ENCODE measurements at regions not wholly inside any gene's neighbourhood (a gene's known extent, or its start where the extent isn't known, plus 50 kb on each side); places are given as distances from the start of the nearest gene placed in this dataset.

GRCh38 chr9:88716596-88717290, 181.8 kb downstream of the NXNL2 start:
- Mint-ChIP-seq H3K27ac (no peak overlapping the region), H3K36me3 (no peaks in the 10 kb centered on the region), H3K9me3 (peaks cover 11% of the 10 kb centered on the region), H3K27me3 (ENCODE audit: low read depth) (no peaks in the 10 kb centered on the region), H3K4me1 (no peaks in the 10 kb centered on the region; the same call in 1 of the 2 replicates), H3K4me3 (no peak overlapping the region)
- TF ChIP-seq, protein P1, sequence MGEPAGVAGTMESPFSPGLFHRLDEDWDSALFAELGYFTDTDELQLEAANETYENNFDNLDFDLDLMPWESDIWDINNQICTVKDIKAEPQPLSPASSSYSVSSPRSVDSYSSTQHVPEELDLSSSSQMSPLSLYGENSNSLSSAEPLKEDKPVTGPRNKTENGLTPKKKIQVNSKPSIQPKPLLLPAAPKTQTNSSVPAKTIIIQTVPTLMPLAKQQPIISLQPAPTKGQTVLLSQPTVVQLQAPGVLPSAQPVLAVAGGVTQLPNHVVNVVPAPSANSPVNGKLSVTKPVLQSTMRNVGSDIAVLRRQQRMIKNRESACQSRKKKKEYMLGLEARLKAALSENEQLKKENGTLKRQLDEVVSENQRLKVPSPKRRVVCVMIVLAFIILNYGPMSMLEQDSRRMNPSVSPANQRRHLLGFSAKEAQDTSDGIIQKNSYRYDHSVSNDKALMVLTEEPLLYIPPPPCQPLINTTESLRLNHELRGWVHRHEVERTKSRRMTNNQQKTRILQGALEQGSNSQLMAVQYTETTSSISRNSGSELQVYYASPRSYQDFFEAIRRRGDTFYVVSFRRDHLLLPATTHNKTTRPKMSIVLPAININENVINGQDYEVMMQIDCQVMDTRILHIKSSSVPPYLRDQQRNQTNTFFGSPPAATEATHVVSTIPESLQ (CRISPR knock-in tag; IDR thresholded peaks at IDR 0.05) = no peak
- no peak for TF ChIP-seq E2F5 (CRISPR knock-in tag; IDR thresholded peaks at IDR 0.05)
- no peak for TF ChIP-seq FOXP1 (CRISPR knock-in tag; IDR thresholded peaks at IDR 0.05; ENCODE audit: borderline replicate concordance)
- TF ChIP-seq ELF4 (CRISPR knock-in tag; IDR thresholded peaks at IDR 0.05; ENCODE audit: low read depth) = no peak
- no peak for TF ChIP-seq MLX (CRISPR knock-in tag; IDR thresholded peaks at IDR 0.05)
- TF ChIP-seq SOX15 (CRISPR knock-in tag; IDR thresholded peaks at IDR 0.05) = no peak
- TF ChIP-seq NFATC4 (CRISPR knock-in tag; IDR thresholded peaks at IDR 0.05) = no peak
- TF ChIP-seq, protein P2, sequence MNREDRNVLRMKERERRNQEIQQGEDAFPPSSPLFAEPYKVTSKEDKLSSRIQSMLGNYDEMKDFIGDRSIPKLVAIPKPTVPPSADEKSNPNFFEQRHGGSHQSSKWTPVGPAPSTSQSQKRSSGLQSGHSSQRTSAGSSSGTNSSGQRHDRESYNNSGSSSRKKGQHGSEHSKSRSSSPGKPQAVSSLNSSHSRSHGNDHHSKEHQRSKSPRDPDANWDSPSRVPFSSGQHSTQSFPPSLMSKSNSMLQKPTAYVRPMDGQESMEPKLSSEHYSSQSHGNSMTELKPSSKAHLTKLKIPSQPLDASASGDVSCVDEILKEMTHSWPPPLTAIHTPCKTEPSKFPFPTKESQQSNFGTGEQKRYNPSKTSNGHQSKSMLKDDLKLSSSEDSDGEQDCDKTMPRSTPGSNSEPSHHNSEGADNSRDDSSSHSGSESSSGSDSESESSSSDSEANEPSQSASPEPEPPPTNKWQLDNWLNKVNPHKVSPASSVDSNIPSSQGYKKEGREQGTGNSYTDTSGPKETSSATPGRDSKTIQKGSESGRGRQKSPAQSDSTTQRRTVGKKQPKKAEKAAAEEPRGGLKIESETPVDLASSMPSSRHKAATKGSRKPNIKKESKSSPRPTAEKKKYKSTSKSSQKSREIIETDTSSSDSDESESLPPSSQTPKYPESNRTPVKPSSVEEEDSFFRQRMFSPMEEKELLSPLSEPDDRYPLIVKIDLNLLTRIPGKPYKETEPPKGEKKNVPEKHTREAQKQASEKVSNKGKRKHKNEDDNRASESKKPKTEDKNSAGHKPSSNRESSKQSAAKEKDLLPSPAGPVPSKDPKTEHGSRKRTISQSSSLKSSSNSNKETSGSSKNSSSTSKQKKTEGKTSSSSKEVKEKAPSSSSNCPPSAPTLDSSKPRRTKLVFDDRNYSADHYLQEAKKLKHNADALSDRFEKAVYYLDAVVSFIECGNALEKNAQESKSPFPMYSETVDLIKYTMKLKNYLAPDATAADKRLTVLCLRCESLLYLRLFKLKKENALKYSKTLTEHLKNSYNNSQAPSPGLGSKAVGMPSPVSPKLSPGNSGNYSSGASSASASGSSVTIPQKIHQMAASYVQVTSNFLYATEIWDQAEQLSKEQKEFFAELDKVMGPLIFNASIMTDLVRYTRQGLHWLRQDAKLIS (CRISPR knock-in tag; IDR thresholded peaks at IDR 0.05; ENCODE audit: borderline replicate concordance) = no peak
- DNase-seq (ENCODE audit: low spot score) (no peak), ATAC-seq (no peak)
- ChIA-PET CTCF (no interaction called here), POLR2A (no interaction called here)

- TF ChIP-seq, protein P1 (CRISPR knock-in tag; IDR thresholded peaks at IDR 0.05) = no peak
- TF ChIP-seq MLX (CRISPR knock-in tag; IDR thresholded peaks at IDR 0.05) (no peak), PRRX2 (CRISPR knock-in tag; IDR thresholded peaks at IDR 0.05) (no peak), ZNF138 (CRISPR knock-in tag; conservative IDR thresholded peaks at IDR 0.05) (no peak)
- TF ChIP-seq, protein P2 (CRISPR knock-in tag; IDR thresholded peaks at IDR 0.05; ENCODE audit: borderline replicate concordance) = no peak
- TF ChIP-seq, protein P3, sequence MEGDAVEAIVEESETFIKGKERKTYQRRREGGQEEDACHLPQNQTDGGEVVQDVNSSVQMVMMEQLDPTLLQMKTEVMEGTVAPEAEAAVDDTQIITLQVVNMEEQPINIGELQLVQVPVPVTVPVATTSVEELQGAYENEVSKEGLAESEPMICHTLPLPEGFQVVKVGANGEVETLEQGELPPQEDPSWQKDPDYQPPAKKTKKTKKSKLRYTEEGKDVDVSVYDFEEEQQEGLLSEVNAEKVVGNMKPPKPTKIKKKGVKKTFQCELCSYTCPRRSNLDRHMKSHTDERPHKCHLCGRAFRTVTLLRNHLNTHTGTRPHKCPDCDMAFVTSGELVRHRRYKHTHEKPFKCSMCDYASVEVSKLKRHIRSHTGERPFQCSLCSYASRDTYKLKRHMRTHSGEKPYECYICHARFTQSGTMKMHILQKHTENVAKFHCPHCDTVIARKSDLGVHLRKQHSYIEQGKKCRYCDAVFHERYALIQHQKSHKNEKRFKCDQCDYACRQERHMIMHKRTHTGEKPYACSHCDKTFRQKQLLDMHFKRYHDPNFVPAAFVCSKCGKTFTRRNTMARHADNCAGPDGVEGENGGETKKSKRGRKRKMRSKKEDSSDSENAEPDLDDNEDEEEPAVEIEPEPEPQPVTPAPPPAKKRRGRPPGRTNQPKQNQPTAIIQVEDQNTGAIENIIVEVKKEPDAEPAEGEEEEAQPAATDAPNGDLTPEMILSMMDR (IDR thresholded peaks at IDR 0.05) = no peak
- Mint-ChIP-seq H3K36me3 (no peaks in the 10 kb centered on the region), H3K27ac (no peak overlapping the region), H3K9me3 (peaks cover 5% of the 10 kb centered on the region), H3K27me3 (ENCODE audit: low read depth) (no peaks in the 10 kb centered on the region), H3K4me3 (no peak overlapping the region), H3K4me1 (peaks cover 23% of the 10 kb centered on the region)
- ATAC-seq (no peak), DNase-seq (ENCODE audit: low spot score) (no peak)
- CTCF ChIA-PET = no interaction called here
- POLR2A ChIA-PET = no interaction called here
These were observed 186.0 kb downstream of the NXNL2 start for GRCh38 chr9:88721025-88721424.

Data from WTC11 (cell line).